GM23338 (cell line): ENCODE measurements at regions not wholly inside any gene's neighbourhood (a gene's known extent, or its start where the extent isn't known, plus 50 kb on each side); places are given as distances from the start of the nearest gene placed in this dataset.

Source experiments
- CREB1 ChIP-seq: fragments of 250-450 bp; sonication (Bioruptor Pico); IDR thresholded peaks from 2 replicates; pipeline ENCODE4 v1.5.0; 2020; ENCODE audit warnings: low read depth, mild to moderate bottlenecking, moderate library complexity
- CTCF ChIP-seq, 2 experiments: fragments of 200-600 bp in 1 of 2; sonication (generic) in 1 of 2; conservative IDR thresholded peaks; 2 replicates each; pipeline versions ENCODE4 v1.5.1 to v1.6.1; 2016 to 2017; ENCODE audit warnings: antibody characterized with exemption in 2 of 2, low read depth in 2 of 2, mild to moderate bottlenecking in 2 of 2, moderate library complexity in 1 of 2
- EZH2 ChIP-seq: fragments of 200-600 bp; sonication (generic); IDR thresholded peaks from one replicate; pipeline ENCODE4 v1.8.0; 2017; ENCODE audit warnings: antibody characterized with exemption, mild to moderate bottlenecking, low read depth; ENCODE audit not compliant: unreplicated experiment
- EZH2phosphoT487 ChIP-seq: fragments of 200-600 bp; sonication (generic); IDR thresholded peaks from one replicate; pipeline ENCODE4 v1.8.1; 2018; ENCODE audit warnings: antibody characterized with exemption; ENCODE audit not compliant: unreplicated experiment
- JUNB ChIP-seq: IDR thresholded peaks from one replicate; pipeline ENCODE4 v1.6.1; 2016; ENCODE audit warnings: antibody characterized with exemption; ENCODE audit not compliant: unreplicated experiment
- POLR2AphosphoS5 ChIP-seq: IDR thresholded peaks from 2 replicates; pipeline ENCODE4 v1.6.1; 2016; ENCODE audit warnings: antibody characterized with exemption, low read depth
- REST ChIP-seq: IDR thresholded peaks from one replicate; pipeline ENCODE4 v1.6.1; 2018; ENCODE audit warnings: antibody characterized with exemption; ENCODE audit not compliant: unreplicated experiment
- ZNF462 ChIP-seq: fragments of 250-450 bp; sonication (Bioruptor Pico); IDR thresholded peaks from 2 replicates; pipeline ENCODE4 v1.5.0; 2020; ENCODE audit warnings: mild to moderate bottlenecking, moderate library complexity

DNA sequence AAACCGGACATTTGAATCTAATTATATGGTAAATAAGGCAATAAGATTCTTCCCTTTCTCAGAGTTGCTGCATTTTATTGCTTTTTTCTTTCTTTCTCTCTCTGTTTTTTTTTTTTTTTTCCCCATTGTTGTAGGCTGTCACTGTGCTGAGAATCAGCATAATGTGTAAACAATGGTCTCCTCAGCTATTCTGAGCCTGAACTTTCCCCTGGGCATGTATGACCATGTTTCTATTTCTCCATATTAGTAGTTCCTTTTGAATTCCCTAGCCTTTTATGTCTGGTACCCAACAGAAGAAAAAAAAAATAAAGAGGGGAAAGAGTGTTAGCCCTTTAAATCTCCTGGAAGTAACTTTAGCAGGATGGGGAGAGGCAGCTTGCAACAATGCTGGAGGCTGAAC lies 1862.5 kb downstream of the SUCLG1 start:
- TF ChIP-seq CTCF (conservative IDR thresholded peaks at IDR 0.05; ENCODE audit: low read depth in 2 of 2) (no peak), EZH2phosphoT487 (no peak), EZH2 (no peak), POLR2AphosphoS5 (no peak), REST (no peak), ZNF462 (CRISPR knock-in tag) (no peak), JUNB (no peak), CREB1 (CRISPR knock-in tag) (no peak)
